RWPE2 (cell line): ENCODE measurements at regions not wholly inside any gene's neighbourhood (a gene's known extent, or its start where the extent isn't known, plus 50 kb on each side); places are given as distances from the start of the nearest gene placed in this dataset.

Source experiments
- ATAC-seq: fragments of 200-7000 bp; cut with Tn5 transposase; 3 replicates; pipeline ENCODE4 v1.9.1; 2021; ENCODE audit warnings: low read depth
- DNase-seq: peaks from one replicate; pipeline ENCODE4 v3.0.0-alpha.2; 2020; ENCODE audit warnings: low spot score
- H3K27ac ChIP-seq: fragments of 450-650 bp; 2 replicates; pipeline ENCODE4 v1.5.1; 2017; ENCODE audit warnings: mild to moderate bottlenecking; ENCODE audit not compliant: poor library complexity, severe bottlenecking
- H3K27me3 ChIP-seq: fragments of 250-450 bp; sonication (Bioruptor Pico); 2 replicates; pipeline ENCODE4 v1.5.1; 2021; ENCODE audit warnings: mild to moderate bottlenecking, moderate library complexity; ENCODE audit not compliant: insufficient read depth, poor library complexity, severe bottlenecking
- H3K36me3 ChIP-seq: fragments of 250-450 bp; sonication (Bioruptor Pico); 2 replicates; pipeline ENCODE4 v1.5.1; 2020; ENCODE audit warnings: low read depth, mild to moderate bottlenecking, moderate library complexity
- H3K4me1 ChIP-seq: fragments of 250-450 bp; sonication (Bioruptor Pico); 2 replicates; pipeline ENCODE4 v1.5.1; 2021; ENCODE audit warnings: mild to moderate bottlenecking, moderate library complexity; ENCODE audit not compliant: insufficient read depth, poor library complexity, severe bottlenecking
- H3K4me3 ChIP-seq: fragments of 250-450 bp; sonication (Bioruptor Pico); 2 replicates; pipeline ENCODE4 v1.5.1; 2021; ENCODE audit warnings: mild to moderate bottlenecking, moderate library complexity; ENCODE audit not compliant: severe bottlenecking
- H3K9me3 ChIP-seq: fragments of 250-450 bp; sonication (Bioruptor Pico); 2 replicates; pipeline ENCODE4 v1.5.1; 2021; ENCODE audit warnings: mild to moderate bottlenecking, moderate library complexity; ENCODE audit not compliant: severe bottlenecking
- CTCF ChIP-seq: fragments of 450-650 bp; IDR thresholded peaks from one replicate; pipeline ENCODE4 v1.5.1; 2017; ENCODE audit warnings: mild to moderate bottlenecking, moderate library complexity; ENCODE audit not compliant: poor library complexity, severe bottlenecking

- H3K27ac ChIP-seq: no peak overlapping the region
- H3K4me3 ChIP-seq: no peak overlapping the region
- H3K4me1 ChIP-seq: no peaks in the 10 kb centered on the region
- H3K27me3 ChIP-seq: no peaks in the 10 kb centered on the region
- no peaks in the 10 kb centered on the region for H3K9me3 ChIP-seq
- ATAC-seq: no peak
- no peaks in the 10 kb centered on the region for H3K36me3 ChIP-seq
- no peak for TF ChIP-seq CTCF
- DNase-seq: no peak
Measured at GRCh38 chr10:44675387-44675874, 235.7 kb upstream of the TMEM72 start.

GRCh38 chr10:44680764-44681163 lies 230.4 kb upstream of the TMEM72 start:
- Histone ChIP-seq H3K36me3 (no peaks in the 10 kb centered on the region), H3K27ac (no peak overlapping the region), H3K27me3 (no peaks in the 10 kb centered on the region), H3K4me1 (no peaks in the 10 kb centered on the region), H3K9me3 (no peaks in the 10 kb centered on the region), H3K4me3 (no peak overlapping the region)
- ATAC-seq (no peak), DNase-seq (no peak)
- TF ChIP-seq CTCF: no peak

- no peak for DNase-seq
- Histone ChIP-seq H3K9me3 (no peaks in the 10 kb centered on the region), H3K4me1 (no peaks in the 10 kb centered on the region), H3K4me3 (no peak overlapping the region), H3K27me3 (no peaks in the 10 kb centered on the region), H3K36me3 (no peaks in the 10 kb centered on the region), H3K27ac (no peak overlapping the region)
- no peak for TF ChIP-seq CTCF
- no peak for ATAC-seq
Measured at GRCh38 chr10:44682507-44682906, 228.6 kb upstream of the TMEM72 start.

DNA sequence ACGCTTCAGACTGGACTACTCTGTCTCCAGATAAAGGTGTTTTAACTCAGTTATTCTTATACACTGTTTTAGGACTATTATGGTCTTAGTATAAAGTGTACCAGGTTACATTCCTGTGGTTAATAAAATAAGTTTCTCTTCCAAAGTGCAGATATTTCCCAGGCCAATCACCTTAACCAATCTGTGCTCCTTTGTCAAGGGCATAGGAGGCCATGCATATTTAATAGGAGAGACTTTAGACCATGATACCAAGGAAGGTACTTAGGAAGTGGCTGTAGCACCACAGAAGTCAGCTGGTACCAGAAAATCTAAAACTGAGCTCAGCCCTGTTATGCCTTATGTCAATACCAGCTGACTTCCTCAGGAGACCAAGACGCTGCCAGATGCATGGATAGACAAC lies 226.5 kb upstream of the TMEM72 start:
- no peaks in the 10 kb centered on the region for H3K36me3 ChIP-seq
- no peak overlapping the region for H3K4me3 ChIP-seq
- H3K27ac ChIP-seq: no peak overlapping the region
- DNase-seq: no peak
- ATAC-seq: no peak
- no peaks in the 10 kb centered on the region for H3K4me1 ChIP-seq
- no peaks in the 10 kb centered on the region for H3K27me3 ChIP-seq
- TF ChIP-seq CTCF: no peak
- H3K9me3 ChIP-seq: no peaks in the 10 kb centered on the region

DNA sequence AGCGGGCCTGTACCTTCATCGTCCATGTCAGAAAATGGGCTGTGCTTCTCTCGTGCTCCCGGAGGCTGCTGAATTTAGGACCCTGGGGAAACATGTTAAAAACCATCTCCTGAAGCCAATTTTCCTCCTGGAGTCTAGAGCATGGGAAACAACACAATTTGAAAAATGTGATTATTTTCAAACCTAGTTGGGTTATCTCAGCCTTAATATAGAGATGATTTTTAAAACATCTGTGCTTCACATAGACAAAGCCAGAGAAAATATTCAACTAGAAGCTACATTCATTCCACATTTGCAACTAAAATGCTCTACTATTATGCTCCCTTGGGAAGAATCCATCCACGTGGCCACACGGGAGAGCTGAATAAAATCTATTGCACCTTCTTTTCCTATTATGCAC lies 225.9 kb upstream of the TMEM72 start:
- Histone ChIP-seq H3K4me1 (no peaks in the 10 kb centered on the region), H3K9me3 (no peaks in the 10 kb centered on the region), H3K36me3 (no peaks in the 10 kb centered on the region), H3K4me3 (no peak overlapping the region), H3K27ac (no peak overlapping the region), H3K27me3 (no peaks in the 10 kb centered on the region)
- ATAC-seq: no peak
- TF ChIP-seq CTCF: no peak
- DNase-seq: no peak
